HG03280 (cell line): ENCODE measurements at regions not wholly inside any gene's neighbourhood (a gene's known extent, or its start where the extent isn't known, plus 50 kb on each side); places are given as distances from the start of the nearest gene placed in this dataset.

Experiments
- ATAC-seq: cut with Tn5 transposase; IDR thresholded peaks from one replicate; pipeline ENCODE4 v1.9.1; 2021; ENCODE audit warnings: mild to moderate bottlenecking, moderate library complexity; ENCODE audit not compliant: unreplicated experiment

GRCh38 chr7:20267482-20267881, 50.3 kb upstream of the MACC1 start:
- no peak for ATAC-seq

- ATAC-seq: no peak
Measured at GRCh38 chr7:20268824-20269223, 51.6 kb upstream of the MACC1 start.

- ATAC-seq: no peak
Measured at GRCh38 chr7:20269726-20270125, 52.5 kb upstream of the MACC1 start.

- peak; percentile 12 for ATAC-seq
Measured at GRCh38 chr7:20270371-20270770, 53.2 kb upstream of the MACC1 start.

- peak; percentile 99 for ATAC-seq
Measured at GRCh38 chr7:20270867-20271266, 53.7 kb upstream of the MACC1 start.

- ATAC-seq: no peak
Measured at GRCh38 chr7:20275637-20276036, 55.1 kb upstream of the ITGB8 start.

- ATAC-seq: no peak
Measured at GRCh38 chr7:20276705-20277472, 53.8 kb upstream of the ITGB8 start.

- no peak for ATAC-seq
Measured at GRCh38 chr7:20279979-20280378, 50.7 kb upstream of the ITGB8 start.

GRCh38 chr7:20280475-20281351, 50.0 kb upstream of the ITGB8 start:
- ATAC-seq: no peak
